AG10803 (cell line): ENCODE measurements at regions not wholly inside any gene's neighbourhood (a gene's known extent, or its start where the extent isn't known, plus 50 kb on each side); places are given as distances from the start of the nearest gene placed in this dataset.
"Not testable (repeated sequence)": the region's sequence is repeated elsewhere in the genome, so short reads cannot be mapped to it uniquely, and the experiment has no call there.

Experiments used
- DNase-seq: peaks from one replicate; pipeline ENCODE4 v3.0.0; 2010; ENCODE audit warnings: low read depth
- H3K4me3 ChIP-seq: 2 replicates; pipeline ENCODE4 v1.5.1; 2011; ENCODE audit warnings: mild to moderate bottlenecking, low read length, control low read depth
- TF ChIP-seq, protein P1 (sequence below): conservative IDR thresholded peaks from 2 replicates; pipeline ENCODE4 v1.5.1; 2011; ENCODE audit warnings: mild to moderate bottlenecking, low read length, control low read depth, inconsistent platforms

- DNase-seq: no peak
- TF ChIP-seq, protein P1, sequence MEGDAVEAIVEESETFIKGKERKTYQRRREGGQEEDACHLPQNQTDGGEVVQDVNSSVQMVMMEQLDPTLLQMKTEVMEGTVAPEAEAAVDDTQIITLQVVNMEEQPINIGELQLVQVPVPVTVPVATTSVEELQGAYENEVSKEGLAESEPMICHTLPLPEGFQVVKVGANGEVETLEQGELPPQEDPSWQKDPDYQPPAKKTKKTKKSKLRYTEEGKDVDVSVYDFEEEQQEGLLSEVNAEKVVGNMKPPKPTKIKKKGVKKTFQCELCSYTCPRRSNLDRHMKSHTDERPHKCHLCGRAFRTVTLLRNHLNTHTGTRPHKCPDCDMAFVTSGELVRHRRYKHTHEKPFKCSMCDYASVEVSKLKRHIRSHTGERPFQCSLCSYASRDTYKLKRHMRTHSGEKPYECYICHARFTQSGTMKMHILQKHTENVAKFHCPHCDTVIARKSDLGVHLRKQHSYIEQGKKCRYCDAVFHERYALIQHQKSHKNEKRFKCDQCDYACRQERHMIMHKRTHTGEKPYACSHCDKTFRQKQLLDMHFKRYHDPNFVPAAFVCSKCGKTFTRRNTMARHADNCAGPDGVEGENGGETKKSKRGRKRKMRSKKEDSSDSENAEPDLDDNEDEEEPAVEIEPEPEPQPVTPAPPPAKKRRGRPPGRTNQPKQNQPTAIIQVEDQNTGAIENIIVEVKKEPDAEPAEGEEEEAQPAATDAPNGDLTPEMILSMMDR: no peak
- H3K4me3 ChIP-seq: no peak overlapping the region
Observed at GRCh38 chr12:89278169-89278568, 74.1 kb downstream of the DUSP6 start.

- H3K4me3 ChIP-seq: no peak overlapping the region
- TF ChIP-seq, protein P1: no peak
- no peak for DNase-seq
Observed at GRCh38 chr12:89276860-89277259, 75.4 kb downstream of the DUSP6 start.

GRCh38 chr12:89273525-89273924, 78.8 kb downstream of the DUSP6 start:
- TF ChIP-seq, protein P1: no peak
- DNase-seq: no peak
- H3K4me3 ChIP-seq: no peak overlapping the region

DNA sequence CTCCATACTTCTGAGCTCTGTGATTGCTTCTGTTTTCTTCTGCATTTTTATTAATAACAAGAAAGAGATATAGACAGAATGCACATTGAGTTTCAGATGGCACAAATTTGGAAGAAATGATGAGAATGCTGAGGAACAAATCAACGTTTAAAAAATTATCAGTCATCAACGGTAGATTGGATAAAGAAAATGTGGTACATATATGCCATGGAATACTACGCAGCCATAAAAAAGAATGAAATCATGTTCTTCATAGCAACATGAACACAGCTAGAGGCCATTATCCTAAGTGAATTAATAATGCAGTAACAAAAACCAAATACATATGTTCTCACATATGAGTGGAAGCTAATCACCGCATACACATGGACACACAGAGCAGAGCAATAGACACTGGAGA, 81.8 kb downstream of the DUSP6 start:
- DNase-seq: no peak
- no peak overlapping the region for H3K4me3 ChIP-seq
- TF ChIP-seq, protein P1: no peak

- no peak overlapping the region for H3K4me3 ChIP-seq
- no peak for DNase-seq
- TF ChIP-seq, protein P1: no peak
Observed at GRCh38 chr12:89269174-89269573, 83.1 kb downstream of the DUSP6 start.

- no peak for DNase-seq
- TF ChIP-seq, protein P1: no peak
- H3K4me3 ChIP-seq: no peak overlapping the region
Observed at GRCh38 chr12:89267404-89267803, 84.9 kb downstream of the DUSP6 start.

GRCh38 chr12:89266574-89267188, 85.6 kb downstream of the DUSP6 start:
- H3K4me3 ChIP-seq, DNase-seq: not testable (repeated sequence)

GRCh38 chr12:89264837-89265236, 87.5 kb downstream of the DUSP6 start:
- H3K4me3 ChIP-seq: no peak overlapping the region
- TF ChIP-seq, protein P1: no peak
- DNase-seq: no peak
